Retinal pigment epithelial cell (primary cell): ENCODE measurements at regions not wholly inside any gene's neighbourhood (a gene's known extent, or its start where the extent isn't known, plus 50 kb on each side); places are given as distances from the start of the nearest gene placed in this dataset.
A peak's percentile ranks its signal among the peaks of the same experiment; 100 is the strongest.

Experiments
- DNase-seq: peaks from one replicate; pipeline ENCODE4 v3.0.0-alpha.2; 2010; ENCODE audit warnings: low read depth
- H3K4me3 ChIP-seq: 2 replicates; pipeline ENCODE4 v1.5.1; 2011; ENCODE audit warnings: mild to moderate bottlenecking, low read length, control low read depth, moderate library complexity
- CTCF ChIP-seq: conservative IDR thresholded peaks from 2 replicates; pipeline ENCODE4 v1.5.1; 2011; ENCODE audit warnings: low read depth, low read length, control low read depth, inconsistent platforms

- no peak overlapping the region for H3K4me3 ChIP-seq
- TF ChIP-seq CTCF: no peak
- DNase-seq: no peak
Measured at GRCh38 chr20:48407710-48408109, 420.1 kb downstream of the PREX1 start.

- TF ChIP-seq CTCF: no peak
- H3K4me3 ChIP-seq: no peak overlapping the region
- no peak for DNase-seq
Measured at GRCh38 chr20:48406912-48407340, 420.9 kb downstream of the PREX1 start.

GRCh38 chr20:48406498-48406897 is 421.3 kb downstream of the PREX1 start:
- DNase-seq: no peak
- H3K4me3 ChIP-seq: no peak overlapping the region
- no peak for TF ChIP-seq CTCF

- TF ChIP-seq CTCF: peak; percentile 37
- no peak for DNase-seq
- no peak overlapping the region for H3K4me3 ChIP-seq
Measured at GRCh38 chr20:48405909-48406308, 421.9 kb downstream of the PREX1 start.

- no peak overlapping the region for H3K4me3 ChIP-seq
- no peak for DNase-seq
- TF ChIP-seq CTCF: peak; percentile 34
Measured at GRCh38 chr20:48404598-48404997, 423.2 kb downstream of the PREX1 start.

- no peak for DNase-seq
- no peak overlapping the region for H3K4me3 ChIP-seq
- no peak for TF ChIP-seq CTCF
Measured at GRCh38 chr20:48403167-48403761, 424.5 kb downstream of the PREX1 start.

GRCh38 chr20:48401359-48401758 is 426.4 kb downstream of the PREX1 start:
- no peak for DNase-seq
- H3K4me3 ChIP-seq: no peak overlapping the region
- TF ChIP-seq CTCF: no peak
